AG08395 (cell line): ENCODE measurements at regions not wholly inside any gene's neighbourhood (a gene's known extent, or its start where the extent isn't known, plus 50 kb on each side); places are given as distances from the start of the nearest gene placed in this dataset.

Experiments used
- DNase-seq: peaks from one replicate; pipeline ENCODE4 v3.0.0; 2012; ENCODE audit warnings: mixed read lengths, low spot score

DNA sequence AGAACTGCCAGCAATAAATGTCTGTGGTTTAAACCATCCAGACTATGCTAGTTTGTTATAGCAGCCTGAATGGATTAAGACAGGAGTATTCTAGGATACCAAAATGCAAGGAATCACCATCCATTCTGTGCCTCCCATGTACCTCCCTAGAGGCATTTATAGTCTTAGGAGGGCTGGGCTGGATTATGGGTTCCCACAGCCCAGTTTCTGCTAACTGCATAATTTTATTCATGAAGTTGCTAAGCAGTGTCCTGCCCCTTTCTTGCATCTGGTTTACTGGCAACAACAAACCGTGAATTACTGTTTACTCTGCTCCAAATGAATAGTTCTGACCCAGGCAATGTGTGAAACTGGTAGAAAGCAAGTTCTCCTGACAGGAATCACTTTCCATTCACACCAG, 67.1 kb upstream of the PRKX start:
- DNase-seq: no peak

DNA sequence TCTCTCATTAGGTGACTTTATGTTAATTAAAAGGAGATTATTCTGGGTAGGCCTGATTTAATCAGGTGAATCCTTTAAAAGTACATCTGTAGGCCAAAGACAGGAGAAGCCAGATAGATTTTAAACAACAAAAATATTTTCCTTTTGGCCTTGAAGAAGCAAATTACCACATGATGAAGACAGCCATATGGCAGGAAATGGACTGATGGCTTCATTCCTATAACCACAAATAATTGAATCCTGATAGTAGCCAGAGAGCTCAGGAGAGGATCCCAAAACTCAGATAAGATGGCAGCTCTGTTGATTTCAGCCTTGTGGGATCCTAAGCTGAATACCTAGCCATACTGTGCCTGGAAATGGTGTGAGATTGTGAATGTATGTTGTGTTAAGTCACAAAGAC, 66.1 kb upstream of the PRKX start:
- DNase-seq: no peak

DNA sequence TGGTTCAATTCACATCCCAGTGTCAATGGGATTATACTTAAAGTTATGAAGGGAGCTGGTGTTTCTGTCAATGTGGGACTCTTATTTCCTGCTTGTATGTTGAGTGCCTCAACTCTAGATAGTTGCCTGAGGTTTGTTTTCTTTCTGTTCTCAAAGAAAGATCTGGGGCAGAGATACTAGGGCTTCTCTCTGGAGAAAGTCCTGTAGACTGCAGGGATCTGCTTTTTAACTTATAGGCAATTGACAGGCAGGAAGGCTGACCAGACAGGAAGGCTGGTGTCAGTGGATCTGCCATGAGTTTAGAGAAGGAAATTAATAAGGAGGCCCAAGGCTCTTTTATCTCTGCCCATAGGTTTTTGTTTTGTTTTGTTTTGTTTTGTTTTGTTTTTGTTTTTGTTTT, 64.0 kb upstream of the PRKX start:
- DNase-seq: no peak

DNA sequence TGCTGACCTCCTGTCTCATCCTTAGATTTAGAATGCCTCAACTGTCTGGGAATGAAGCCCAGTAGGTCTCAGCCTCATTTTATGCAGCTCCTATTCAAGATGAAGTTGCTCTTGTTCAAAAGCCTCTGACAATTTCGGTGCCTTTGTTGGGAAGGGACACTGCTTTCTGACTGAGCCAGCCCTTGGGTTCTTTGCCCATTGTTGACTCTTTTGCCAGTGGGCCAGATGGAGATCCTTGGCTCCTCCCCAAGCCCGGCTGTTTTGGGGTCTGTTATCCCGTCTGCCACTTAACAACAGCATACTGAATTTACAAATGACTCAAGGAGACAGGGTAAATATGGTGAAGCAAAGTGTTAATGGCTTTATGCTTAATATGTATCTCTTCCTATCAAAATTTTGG, 58.3 kb upstream of the PRKX start:
- DNase-seq: no peak

DNA sequence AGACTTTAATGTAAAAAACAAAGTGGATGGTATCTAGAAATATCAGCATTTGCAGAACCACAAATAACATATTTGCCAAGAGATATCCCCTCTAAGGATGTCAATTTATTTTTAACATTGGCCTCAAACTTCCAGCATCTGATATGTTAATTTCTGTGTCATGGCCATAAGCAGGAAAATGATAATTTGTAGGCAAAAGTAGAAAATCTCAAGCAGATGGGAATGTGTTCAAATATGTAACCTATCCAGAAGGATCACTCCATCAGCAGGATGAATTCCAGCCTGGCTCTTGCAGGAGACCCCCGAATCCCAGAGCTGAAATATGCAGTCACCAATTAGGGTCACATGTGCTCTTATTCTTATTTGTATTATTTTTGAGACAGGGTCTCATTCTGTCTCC, 55.4 kb upstream of the PRKX start:
- DNase-seq: no peak
